ENCODE measurements at regions not wholly inside any gene's neighbourhood (a gene's known extent, or its start where the extent isn't known, plus 50 kb on each side); places are given as distances from the start of the nearest gene placed in this dataset.

DNA sequence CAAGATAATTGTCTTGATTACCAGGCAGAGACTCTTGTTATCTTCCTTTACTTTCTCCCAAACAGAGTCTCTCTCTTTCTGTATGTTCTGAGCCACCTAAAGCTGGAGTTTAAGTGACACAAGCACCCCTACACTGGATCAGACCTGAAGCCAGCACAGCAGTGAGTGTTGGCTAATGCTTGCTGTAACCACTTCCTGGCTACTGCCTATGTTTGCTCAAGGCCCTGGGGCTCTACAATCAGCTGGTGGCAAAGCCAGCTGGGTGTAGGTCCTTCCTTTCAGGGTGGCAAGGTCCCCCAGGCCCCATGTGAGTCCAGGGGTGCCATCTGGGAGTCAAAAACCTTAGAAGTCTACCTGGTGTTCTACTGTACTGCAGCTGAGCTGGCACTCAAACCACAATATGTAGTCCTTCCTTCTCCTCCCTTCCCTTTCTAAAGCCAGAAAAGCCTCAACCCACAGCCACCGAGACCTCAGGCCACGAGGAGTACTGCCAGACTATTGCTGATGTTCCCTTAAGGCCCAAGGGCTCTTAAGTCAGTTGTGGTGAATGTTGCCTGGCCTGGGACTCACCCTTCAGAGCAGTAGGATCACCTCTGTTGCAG lies 416.3 kb downstream of the ADRA2A start:
- DNase-seq (ENCODE audit: low read depth in 1 of 2, low spot score in 1 of 2), result no peak

DNA sequence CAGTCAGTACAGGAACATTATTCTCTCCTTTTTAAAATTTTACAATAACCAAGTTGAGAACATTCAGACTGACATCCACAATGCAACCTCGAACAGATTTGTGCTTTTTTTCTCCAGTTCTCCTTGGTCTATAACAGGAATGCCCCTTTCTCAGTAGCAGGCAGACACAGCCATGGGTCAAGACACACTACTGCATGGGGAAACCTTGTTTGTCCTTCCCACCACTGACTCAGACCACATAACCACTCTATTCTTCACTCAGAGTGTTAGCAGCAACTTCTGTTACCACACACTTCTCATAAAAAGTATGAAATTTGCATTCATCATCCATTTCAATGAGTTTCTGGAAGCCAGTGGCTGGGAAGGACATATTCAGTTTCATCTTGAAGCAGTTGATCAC lies 421.7 kb downstream of the ADRA2A start:
- no peak for DNase-seq (ENCODE audit: low read depth in 1 of 2, low spot score in 1 of 2)

DNA sequence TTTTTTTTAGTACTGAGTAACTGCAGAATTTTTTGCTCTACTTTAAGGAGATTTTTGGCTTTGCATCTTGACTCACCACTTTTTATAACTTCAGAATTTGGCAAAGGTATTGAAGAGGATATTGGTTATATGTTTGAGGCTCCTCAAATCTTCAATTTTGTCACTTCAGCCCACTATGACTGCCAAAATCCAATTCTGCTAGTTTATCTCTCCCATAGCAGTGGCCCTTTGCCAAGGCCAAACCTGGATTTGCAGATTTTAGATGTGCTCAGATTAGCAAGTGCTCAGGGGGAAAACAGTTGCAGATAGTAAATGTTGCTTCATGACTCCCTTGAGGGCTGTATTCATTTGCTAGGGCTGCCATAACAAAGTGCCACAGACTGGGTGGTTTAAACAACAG lies 427.5 kb downstream of the ADRA2A start:
- DNase-seq (ENCODE audit: low read depth in 1 of 2, low spot score in 1 of 2), result no peak

DNA sequence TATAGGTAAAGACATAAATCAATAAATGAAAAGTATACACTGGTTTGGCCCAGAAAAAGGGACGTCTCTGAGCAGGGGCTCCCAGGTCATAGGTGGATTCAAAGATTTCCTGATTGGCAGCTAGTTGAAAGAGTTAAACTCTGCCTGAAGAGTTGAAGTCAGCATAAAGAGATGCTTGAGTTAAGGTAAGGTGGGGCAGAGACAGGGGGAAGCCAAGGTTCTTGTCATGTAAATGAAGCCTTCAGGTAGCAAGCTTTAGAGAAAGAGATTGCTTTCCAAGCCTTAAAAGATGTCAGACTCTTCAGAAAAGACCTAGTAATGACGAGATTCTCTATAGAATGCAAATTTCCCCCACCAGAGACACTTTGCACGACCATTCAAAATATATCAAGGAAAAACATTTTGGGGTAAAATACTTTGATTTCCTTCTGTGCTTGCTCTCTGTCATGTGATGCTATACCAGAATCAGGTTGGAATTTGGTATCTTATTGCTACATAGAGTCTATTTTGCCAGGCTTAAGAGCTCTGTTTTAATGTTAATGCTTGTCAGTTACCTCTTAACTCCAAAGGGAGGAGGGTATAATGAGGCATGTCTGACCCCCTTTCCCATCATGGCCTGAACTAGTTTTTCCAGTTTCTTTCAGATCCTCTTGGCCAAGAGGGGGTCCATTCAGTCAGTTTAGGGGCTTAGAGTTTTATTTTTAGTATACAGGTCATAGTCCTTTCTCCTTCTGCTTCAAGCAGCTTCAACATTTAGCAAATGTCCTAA lies 429.6 kb downstream of the ADRA2A start:
- DNase-seq (ENCODE audit: low read depth in 1 of 2, low spot score in 1 of 2), result no peak

DNA sequence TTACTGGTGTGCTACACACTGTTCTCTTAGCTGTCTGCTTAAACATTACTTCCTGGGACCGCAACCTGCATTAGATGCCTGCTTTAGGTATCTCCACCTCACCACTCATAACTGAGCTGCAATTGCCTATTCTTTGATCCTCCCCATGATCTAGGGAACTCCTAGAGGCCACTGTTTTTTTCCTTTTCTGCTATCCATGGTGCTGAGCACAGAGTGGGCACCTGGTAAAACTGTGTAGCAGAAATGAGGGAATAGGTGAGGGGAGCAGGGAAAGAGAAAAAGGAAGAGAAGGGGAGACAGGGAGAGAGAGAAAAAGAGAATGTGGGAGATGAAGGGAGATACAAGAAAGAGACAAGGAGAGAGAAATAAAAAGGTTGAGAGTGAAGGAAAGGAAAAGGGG lies 434.9 kb downstream of the ADRA2A start:
- DNase-seq (ENCODE audit: low read depth in 1 of 2, low spot score in 1 of 2), result no peak

DNA sequence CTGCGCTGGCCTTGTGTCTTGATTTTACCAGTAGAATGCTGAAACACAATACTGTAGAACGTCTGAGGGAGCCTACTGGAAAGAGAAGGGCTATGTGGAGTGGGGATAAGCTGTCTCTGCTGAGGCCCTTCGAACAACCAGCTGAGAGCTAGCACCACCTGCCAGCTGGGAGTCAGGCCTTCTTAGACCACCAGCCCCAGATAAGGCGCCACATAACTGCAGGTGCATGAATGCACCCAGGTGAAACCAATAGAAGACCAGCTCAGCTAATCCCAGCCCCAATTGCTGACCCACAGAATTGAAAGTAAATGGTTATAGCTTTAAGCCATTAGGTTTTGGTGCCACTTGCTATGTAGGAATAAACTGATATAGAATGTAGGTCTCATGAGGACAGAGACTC lies 438.4 kb downstream of the ADRA2A start:
- DNase-seq (ENCODE audit: low read depth in 1 of 2, low spot score in 1 of 2), result no peak

DNA sequence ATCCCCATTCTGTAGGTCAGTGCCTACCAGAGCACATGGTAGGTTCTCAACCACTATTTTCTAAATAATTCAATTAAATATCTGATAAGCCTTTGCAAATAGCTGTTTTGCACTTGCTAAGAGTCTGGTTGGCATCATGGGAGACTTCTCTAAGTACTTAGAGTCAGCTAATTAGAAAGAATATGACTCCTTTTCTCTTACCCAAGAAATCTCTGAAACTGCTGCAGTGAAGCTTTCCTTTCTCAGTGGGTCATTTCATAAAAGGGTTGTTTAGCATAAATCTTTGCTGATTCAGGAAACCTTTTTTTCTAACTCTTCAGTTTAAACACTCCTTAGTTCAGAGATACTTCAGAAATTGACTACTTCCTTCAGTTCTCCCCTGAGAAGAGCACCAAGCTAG lies 438.9 kb downstream of the ADRA2A start:
- no peak for DNase-seq (ENCODE audit: low read depth in 1 of 2, low spot score in 1 of 2)

DNA sequence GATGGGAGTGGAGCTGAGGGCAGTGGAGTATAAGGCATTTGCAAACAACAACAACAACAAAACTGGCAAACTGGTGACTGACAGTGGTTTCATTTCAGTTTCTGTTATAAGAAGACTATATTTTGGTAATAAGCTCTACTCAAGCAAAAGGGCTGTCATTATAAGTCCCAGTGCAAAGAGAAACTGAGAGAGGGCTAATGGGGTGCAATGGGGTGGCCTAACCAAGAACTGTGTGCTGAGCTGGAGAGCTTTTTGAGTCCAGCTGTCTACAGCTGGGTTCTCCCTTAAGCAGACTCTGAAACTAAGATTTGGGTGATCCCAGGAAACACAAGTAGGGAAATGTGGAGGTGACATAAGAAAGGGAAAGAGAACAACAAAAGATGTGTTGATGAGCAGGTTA lies 439.3 kb downstream of the ADRA2A start:
- DNase-seq (ENCODE audit: low read depth in 1 of 2, low spot score in 1 of 2), result no peak

DNA sequence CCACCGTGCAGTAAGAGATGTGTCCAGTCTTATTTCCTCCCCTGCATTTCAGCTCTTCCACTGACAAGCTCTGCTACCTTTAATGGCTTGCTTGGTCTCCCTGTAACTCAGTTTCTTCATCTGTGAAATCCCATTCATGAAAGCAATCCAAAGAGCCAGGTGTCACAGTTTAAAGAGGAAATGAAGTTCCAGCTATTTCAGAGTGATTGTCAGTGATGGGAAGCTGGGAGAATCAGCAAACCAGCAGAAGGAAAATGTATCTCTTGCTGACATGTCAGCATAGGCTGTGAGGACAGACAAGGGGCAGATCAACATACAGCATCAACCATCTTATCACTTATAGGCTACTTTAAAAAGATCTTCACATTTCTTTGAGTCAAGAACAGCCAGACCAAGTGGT lies 445.3 kb downstream of the ADRA2A start:
- DNase-seq (ENCODE audit: low read depth in 1 of 2, low spot score in 1 of 2), result no peak

DNA sequence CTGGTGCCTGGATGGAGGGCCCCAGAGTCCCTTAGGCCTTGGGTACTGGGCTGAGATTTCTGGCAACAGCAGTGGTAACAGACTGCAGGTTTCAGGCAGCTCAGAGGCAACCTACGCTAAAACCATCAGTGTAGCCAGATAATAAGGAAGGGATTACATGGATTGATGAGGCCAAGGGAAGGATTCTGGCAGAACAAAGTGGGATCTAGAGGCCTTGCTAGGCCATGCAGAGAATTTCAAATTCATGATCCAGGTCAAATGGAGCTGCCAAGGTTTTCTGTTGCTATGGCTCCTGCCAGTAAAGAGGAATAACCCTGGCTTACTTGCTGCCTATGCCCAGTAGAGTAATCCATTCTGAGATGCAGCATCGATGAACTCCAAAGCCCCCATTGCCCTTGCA lies 445.7 kb downstream of the ADRA2A start:
- DNase-seq (ENCODE audit: low read depth in 1 of 2, low spot score in 1 of 2), result no peak

DNA sequence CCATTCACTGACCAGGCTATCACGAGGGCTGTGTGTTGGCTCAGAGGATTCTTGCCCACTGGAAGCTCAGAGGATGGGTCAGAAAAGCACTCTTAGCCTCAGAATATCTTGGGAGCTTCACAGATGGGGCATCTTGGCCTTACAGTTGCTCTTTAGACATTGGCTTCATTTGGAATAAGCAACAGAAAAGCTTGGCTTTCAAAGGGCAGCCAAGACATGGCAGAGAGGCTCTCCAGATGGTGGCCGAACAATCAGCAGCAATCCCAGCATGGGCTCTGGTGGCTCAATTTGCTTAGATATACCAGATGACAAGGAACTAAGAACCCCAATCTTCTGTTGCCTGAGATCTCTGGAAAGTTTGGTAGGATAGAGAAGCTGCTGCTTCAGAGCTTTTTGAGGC lies 446.2 kb downstream of the ADRA2A start:
- no peak for DNase-seq (ENCODE audit: low read depth in 1 of 2, low spot score in 1 of 2)

DNA sequence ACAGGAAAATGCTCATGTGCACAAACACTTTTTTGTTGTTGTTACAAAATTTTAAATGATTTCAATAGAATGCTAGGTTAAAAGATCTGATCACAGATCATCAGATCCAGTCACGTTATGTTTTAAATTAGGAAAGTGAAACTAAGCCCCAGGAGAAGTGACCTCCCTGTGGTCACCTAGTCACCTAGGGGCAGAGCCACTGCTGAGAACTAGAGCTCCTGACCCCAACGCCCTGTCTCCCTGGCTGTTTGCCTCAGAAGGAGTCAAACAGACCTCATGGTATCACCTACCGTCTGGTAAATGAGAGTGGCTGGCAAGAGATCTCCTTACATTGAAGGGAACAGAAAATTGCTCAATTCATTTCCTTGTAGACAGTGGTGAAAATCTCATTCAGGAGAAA lies 447.3 kb downstream of the ADRA2A start:
- no peak for DNase-seq (ENCODE audit: low read depth in 1 of 2, low spot score in 1 of 2)

DNA sequence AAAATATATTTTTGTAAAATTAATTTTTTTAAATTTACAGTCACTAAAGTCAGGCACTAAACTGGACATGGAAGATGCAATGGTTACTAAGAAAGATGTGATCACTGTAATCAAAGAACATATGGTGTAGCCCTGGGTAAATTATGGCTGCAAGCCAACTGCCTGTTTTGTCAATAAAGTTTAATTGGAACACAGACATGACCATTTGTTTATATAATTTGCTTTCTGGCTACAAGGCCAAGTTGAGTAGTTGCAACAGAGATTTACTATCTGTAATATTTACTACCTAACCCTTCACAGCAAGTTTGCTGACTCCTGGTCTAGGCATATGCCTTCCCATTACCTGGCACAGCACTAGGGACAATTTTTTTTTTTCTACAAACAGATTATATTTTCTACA lies 448.9 kb downstream of the ADRA2A start:
- no peak for DNase-seq (ENCODE audit: low read depth in 1 of 2, low spot score in 1 of 2)

DNA sequence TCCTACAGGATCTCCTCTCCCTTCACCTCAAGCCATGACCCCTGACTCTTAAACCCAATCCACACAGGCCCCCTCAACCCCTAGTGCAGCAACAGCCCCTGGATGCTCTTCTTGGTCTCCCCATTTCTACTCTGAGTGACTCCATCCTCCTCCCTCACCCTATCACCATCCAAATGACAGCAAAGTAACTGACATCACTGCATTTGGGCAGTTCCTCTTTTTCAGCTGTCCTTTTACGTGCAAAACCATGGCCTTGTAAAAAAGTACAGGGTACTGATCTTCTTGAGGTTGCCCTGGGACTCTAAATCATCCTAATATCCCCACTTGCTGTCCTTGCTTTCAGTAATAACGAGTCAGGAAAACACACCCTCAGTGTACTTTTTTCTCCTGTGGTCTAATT lies 454.9 kb downstream of the ADRA2A start:
- DNase-seq (ENCODE audit: low read depth in 1 of 2, low spot score in 1 of 2), result no peak

DNA sequence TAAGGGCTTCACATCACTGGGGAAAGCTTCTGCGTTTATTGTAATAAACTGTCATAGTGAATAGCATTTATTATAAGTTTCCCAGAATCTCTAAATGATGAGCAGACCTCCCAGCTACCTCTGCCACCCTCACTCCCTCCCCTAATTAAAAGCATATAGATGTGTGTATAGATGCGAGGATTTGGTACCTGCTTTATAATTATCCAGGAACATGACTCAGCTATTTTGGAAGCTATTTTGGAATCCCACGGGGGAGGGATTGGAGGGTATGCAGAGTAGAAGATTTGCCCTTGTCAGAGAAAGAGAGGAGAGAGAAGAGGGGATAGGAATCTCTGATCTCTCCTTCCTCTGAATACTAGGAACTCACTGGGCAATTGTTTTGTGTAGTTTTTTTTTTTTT lies 455.3 kb downstream of the ADRA2A start:
- no peak for DNase-seq (ENCODE audit: low read depth in 1 of 2, low spot score in 1 of 2)

DNA sequence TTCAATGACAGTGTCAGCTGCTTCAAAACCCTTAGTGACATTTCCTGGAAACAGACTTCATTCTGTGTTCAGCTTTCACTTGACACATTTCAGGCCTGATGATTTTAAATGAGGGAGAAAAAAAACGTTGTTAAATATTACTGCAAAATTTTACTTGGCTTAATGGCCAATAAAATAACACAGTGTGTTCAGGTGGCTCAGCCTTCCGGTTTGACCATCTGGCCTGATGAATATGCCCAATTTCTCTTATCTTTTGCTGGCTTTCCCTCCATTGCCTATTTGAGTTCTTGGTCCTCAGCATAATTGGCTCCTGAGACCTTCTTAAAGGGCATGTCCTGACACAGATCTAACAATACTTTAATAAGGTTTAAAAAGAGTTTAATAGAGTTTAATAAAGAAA lies 462.4 kb downstream of the ADRA2A start:
- DNase-seq (ENCODE audit: low read depth in 1 of 2, low spot score in 1 of 2), result no peak

DNA sequence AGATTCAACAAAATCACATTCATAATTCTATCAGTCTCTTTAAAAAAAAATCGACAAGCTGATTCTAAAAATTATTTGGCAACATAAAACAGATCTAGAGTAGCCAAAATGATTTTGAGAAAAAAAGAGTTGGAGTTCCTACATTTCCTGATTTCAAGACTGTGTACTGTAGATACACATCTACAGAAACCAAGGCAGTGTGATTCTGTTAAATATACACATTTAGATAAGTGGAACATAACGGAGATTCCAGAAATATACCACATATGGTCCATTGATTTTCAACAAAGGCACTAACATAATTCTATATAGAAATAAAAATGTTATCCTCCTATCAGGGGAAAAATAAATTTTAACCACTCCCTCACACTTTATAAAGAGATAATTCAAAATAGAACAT lies 467.0 kb downstream of the ADRA2A start:
- no peak for DNase-seq (ENCODE audit: low read depth in 1 of 2, low spot score in 1 of 2)

DNA sequence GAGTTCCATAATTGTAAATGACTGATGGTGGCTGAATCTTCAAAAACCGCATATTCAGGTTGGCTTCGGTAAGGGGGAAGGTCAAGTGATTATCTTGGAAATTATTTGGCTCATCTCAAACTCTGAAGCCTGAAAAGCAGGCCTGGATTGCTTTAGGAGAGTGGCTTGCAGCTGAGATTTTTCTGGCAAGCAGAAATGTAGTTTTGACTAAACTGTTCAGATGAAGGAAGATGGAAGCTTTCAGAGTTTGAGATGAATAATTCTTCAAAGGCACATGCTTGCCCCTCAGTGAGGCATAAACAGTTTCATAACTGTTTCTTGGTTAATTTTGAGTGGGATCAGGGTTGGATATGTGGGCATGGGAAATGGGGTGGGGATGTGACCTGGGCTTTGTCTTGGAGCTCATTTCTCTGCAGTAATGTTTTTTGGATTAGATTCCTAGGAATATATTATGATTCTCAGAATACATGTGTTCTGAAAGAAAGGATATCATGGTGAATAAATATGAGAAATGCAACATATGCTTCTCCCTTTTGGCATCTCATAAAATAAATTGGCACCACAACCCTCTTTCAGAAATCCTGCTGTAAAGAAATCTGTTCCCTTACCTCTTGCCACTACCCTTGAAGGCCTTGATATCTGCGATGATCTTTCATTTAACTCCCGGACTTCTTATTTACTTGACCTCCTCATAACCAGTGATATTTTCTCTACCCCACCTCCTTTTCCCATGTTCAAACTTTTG lies 469.2 kb downstream of the ADRA2A start:
- DNase-seq (ENCODE audit: low read depth in 1 of 2, low spot score in 1 of 2), result no peak

DNA sequence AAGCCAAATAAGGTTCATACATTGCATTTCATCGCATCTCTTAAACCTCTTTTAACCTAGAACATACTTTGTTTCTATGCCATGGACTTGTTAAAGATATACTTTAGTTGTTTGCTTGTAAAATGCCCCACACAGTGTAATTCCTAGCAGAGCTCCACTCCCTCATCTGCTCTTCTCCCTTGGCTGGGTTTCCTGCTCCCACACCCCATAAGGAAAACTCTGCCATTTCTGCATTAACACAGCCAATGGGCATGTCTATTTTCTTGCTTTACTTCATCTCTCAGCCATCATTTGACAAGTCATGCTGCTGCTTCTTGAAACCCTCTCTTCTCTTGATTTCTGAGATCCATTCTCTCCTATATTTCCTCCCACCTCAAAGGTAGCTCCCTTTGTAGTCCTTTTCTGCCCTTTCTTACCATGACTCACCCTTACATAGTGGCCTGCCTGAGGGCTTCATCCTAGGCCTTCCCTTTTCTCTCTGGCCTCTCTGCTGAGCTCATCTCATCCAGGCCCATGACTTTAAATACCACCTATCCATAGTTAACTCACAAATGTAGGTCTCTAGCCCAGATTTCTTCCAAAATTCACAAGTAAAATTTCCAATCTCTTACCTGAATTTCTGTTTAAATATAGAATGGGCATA lies 471.4 kb downstream of the ADRA2A start:
- DNase-seq (ENCODE audit: low read depth in 1 of 2, low spot score in 1 of 2), result no peak

DNA sequence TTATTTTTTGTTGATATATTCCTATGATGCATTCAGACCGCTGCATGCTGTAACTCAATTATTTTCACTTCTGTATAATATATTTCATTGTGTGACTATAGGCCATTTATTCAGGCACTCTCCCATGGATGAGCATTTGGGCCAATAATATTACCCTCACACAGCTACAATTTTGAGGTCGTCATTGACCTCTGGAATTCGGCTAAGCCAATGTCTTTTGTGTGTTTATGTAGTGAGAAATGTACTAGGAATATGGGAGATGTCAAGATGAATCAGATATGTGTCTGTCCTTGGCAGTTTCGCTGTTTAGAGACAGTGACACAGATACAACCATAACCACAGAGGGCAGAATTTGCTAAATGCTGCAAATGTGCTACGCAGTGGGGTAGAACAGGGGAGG lies 474.2 kb downstream of the ADRA2A start:
- DNase-seq (ENCODE audit: low read depth in 1 of 2, low spot score in 1 of 2), result no peak

DNA sequence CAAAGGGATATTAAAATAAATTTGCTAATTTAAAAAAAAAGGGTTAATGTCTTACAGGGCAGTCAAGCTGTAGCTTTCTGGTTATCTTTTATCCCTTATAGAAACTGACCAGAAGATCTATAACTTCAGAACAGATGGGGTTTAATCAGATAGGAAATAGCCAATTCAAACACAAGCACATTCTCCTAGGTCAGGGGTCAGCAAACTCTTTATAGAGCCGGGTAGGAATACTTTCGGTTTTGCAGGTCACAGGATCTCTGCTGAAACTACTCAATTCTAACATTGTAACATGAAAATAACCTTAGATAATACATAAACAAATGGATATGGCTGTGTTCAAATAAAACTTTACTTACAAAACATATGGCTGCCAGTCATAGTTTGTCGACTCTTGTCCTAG lies 479.8 kb downstream of the ADRA2A start:
- DNase-seq (ENCODE audit: low read depth in 1 of 2, low spot score in 1 of 2), result no peak

DNA sequence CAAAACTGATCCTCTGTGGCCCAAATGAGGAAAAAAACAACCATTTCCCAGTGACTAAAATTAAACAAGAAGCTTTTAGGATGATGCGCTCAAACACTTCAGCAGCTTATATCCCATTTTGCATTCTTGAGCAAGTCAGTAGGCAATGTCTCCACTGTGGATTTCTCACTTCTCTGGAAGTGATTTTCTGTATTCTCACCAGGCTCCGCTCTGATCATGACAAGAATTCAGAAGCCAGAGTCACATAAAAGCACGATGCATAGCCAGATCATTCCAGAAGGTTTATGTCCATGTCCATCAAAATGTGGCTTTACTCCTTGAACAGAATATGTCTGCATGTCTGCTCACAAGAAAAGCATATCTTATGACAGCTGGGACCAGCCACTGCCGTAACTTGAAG lies 481.4 kb downstream of the ADRA2A start:
- DNase-seq (ENCODE audit: low read depth in 1 of 2, low spot score in 1 of 2), result no peak
